PC-9 (cell line): ENCODE measurements at regions not wholly inside any gene's neighbourhood (a gene's known extent, or its start where the extent isn't known, plus 50 kb on each side); places are given as distances from the start of the nearest gene placed in this dataset.

Experiments used
- CTCF ChIP-seq: fragments of 200-600 bp; sonication (generic); conservative IDR thresholded peaks from 2 replicates; pipeline ENCODE4 v1.6.1; 2017; ENCODE audit warnings: mixed run types, antibody characterized with exemption, mild to moderate bottlenecking, moderate library complexity
- EZH2 ChIP-seq: fragments of 200-600 bp; sonication (generic); IDR thresholded peaks from 2 replicates; pipeline ENCODE4 v1.8.0; 2017; ENCODE audit warnings: antibody characterized with exemption, low read depth

- no peak for TF ChIP-seq CTCF
- TF ChIP-seq EZH2, result no peak
Measured at GRCh38 chr7:21217365-21217764, 210.5 kb upstream of the SP4 start.
